ENCODE measurements at regions not wholly inside any gene's neighbourhood (a gene's known extent, or its start where the extent isn't known, plus 50 kb on each side); places are given as distances from the start of the nearest gene placed in this dataset.

DNA sequence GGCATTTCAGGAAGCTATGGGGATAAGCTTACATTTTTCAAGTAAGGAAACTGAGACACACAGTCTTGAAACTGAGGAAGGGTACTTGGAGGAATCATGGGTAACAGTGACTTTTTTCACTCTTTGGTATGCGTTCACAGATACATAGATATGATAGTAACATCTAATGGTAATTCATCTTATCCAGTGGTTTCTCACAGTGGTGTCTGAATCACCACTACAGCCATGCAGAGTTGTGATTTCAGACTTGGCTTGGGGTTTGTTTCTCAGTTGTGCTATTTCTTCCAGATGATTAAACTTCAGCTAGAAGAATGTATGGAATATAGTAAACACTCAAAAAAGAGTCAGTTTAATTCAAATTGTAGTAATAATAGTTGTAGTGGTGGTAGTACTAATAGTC, 239.1 kb upstream of the NUDT12 start:
- peaks cover 0 to 7% (median 0%) of the 10 kb centered on the region in 12 donors for H3K9me3 ChIP-seq
- TF ChIP-seq POLR2A (IDR thresholded peaks at IDR 0.05) = no peak
- no peak for TF ChIP-seq CTCF (IDR thresholded peaks at IDR 0.05)
- H3K4me3 ChIP-seq = no peak overlapping the region
- ATAC-seq = no peak
- H3K27ac ChIP-seq = no peak overlapping the region
- intact Hi-C loops (cut with DNase I) = no loop called here
- H3K4me1 ChIP-seq = no peaks in the 10 kb centered on the region
- 69 to 85% (median 78%) methylated on average over 1 of the region's 1 CpG for WGBS, 4 donors
- no peaks in the 10 kb centered on the region for H3K27me3 ChIP-seq
- no peak for DNase-seq
- H3K36me3 ChIP-seq = no peaks in the 10 kb centered on the region

GRCh38 chr5:103800741-103801495, 238.3 kb upstream of the NUDT12 start:
- H3K36me3 ChIP-seq = no peaks in the 10 kb centered on the region
- no peak for TF ChIP-seq CTCF (IDR thresholded peaks at IDR 0.05)
- no peak overlapping the region for H3K27ac ChIP-seq
- no peaks in the 10 kb centered on the region for H3K27me3 ChIP-seq
- 44 to 70% (median 47%) methylated on average over 2 of the region's 2 CpGs for WGBS, 4 donors
- DNase-seq (no peak), ATAC-seq (no peak)
- intact Hi-C loops (cut with DNase I) = no loop called here
- H3K9me3 ChIP-seq = peaks cover 0 to 9% (median 0%) of the 10 kb centered on the region in 12 donors
- no peaks in the 10 kb centered on the region for H3K4me1 ChIP-seq
- H3K4me3 ChIP-seq = no peak overlapping the region

- Histone ChIP-seq H3K36me3 (no peaks in the 10 kb centered on the region), H3K4me1 (no peaks in the 10 kb centered on the region), H3K4me3 (no peak overlapping the region), H3K9me3 (peaks cover 0 to 66% (median 41%) of the 10 kb centered on the region in 12 donors), H3K27me3 (no peaks in the 10 kb centered on the region), H3K27ac (no peak overlapping the region)
- ATAC-seq (no peak), DNase-seq (no peak)
- intact Hi-C loops (cut with DNase I) = no loop called here
- TF ChIP-seq CTCF (IDR thresholded peaks at IDR 0.05) = no peak
- TF ChIP-seq POLR2A (IDR thresholded peaks at IDR 0.05) = no peak
These were observed 231.1 kb upstream of the NUDT12 start for GRCh38 chr5:103793595-103794182.

GRCh38 chr5:103785569-103785968, 223.0 kb upstream of the NUDT12 start:
- H3K27ac ChIP-seq = no peak overlapping the region
- DNase-seq = no peak
- no peaks in the 10 kb centered on the region for H3K27me3 ChIP-seq
- no peaks in the 10 kb centered on the region for H3K36me3 ChIP-seq
- ATAC-seq = no peak
- WGBS, 4 donors = 78 to 90% (median 84%) methylated on average over 2 of the region's 2 CpGs
- TF ChIP-seq POLR2A (IDR thresholded peaks at IDR 0.05) (no peak), CTCF (IDR thresholded peaks at IDR 0.05) (no peak)
- intact Hi-C loops (cut with DNase I) = no loop called here
- H3K4me1 ChIP-seq = no peaks in the 10 kb centered on the region
- H3K9me3 ChIP-seq = peaks cover 0 to 11% (median 4%) of the 10 kb centered on the region in 12 donors
- H3K4me3 ChIP-seq = no peak overlapping the region
